Activated CD4-positive, alpha-beta T cell treated with anti-CD3 and anti-CD28 coated beads, Interleukin-2, amount 50 U/mL, for 16 hours (primary cell): ENCODE measurements at regions not wholly inside any gene's neighbourhood (a gene's known extent, or its start where the extent isn't known, plus 50 kb on each side); places are given as distances from the start of the nearest gene placed in this dataset.

ENCODE experiments used
- DNase-seq: peaks from one replicate; pipeline ENCODE4 v3.0.0-alpha.2; 2020

DNA sequence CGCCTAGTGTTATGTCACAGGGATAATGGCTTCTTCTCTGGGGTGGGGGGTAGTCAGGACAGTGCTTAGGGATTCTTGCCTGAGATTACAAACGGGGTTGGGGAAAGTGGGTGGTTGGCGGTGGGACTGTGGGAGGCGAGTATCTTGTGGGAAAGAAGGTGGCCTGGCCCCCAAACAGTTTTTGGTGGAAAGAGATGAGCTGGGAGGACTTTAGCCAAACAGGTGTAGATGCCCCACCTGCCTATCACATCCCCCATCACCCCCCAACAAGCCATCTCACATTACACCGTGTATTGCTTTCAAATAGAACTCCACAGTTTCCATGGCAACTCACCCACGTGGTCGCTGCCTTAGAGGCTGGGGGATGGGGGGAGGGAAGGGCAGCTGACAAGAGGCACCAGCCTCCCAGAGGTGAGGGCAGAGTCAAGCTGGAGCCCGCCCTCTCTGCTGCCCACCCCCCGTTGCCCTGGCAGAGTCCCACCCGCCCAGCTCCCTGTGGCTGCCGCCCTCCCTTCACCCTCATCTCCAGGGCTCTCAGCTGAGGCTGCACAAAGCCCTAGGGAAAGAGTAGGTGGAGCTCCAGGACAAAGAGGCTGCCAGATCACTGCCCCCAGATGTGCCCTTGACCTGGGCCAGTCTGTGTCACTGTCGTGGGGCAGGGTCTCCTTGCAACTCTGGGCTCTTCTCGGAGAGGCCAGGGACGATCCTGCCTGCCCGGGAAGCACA lies 98.3 kb downstream of the LRRC74A start:
- no peak for DNase-seq

DNA sequence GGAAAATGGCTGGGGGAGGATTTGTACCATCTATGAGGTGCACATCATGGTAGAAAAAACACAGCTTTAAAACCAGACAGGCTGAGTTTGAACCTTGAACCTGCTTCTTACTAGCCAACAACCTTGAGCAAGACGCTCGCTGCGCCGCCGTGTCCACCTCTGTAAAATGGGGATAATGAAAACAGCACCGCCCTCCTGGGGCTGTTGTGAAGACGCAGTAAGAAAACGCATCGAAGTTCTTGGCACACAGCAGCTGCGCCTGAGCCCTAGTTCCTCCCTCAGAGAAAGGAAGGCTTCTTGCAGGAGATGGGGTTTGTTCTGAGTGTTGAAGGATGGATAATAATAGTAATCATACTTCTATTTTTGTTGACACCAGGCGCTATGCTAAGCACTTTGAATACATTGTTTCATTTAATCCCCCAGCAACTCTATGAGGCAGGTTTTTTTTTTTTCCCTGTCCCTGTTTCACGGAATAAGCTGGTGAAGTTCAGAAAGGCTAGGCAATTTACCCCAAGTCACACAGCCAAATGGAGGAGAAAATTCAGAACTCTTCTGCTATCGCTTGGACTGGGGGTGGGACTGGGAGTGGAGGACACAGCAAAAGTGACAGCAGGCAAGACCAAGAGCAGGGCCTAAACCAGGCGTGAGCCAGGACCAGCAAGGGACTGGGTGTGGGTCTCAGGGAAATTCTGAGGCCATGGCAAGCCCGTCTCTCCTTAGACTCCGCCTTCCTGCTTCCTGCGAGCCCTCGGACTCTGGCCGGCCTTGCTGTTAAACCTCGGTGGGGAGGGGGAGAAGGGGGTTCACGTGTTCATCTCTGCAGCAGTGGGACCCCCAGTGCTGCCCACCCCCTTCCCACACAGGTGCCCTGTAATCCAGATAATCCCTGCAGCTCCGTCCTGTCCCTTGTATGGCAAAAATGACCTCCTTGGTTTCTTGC lies 97.5 kb downstream of the LRRC74A start:
- no peak for DNase-seq

- no peak for DNase-seq
Measured at GRCh38 chr14:76922584-76922983, 96.4 kb downstream of the LRRC74A start.

DNA sequence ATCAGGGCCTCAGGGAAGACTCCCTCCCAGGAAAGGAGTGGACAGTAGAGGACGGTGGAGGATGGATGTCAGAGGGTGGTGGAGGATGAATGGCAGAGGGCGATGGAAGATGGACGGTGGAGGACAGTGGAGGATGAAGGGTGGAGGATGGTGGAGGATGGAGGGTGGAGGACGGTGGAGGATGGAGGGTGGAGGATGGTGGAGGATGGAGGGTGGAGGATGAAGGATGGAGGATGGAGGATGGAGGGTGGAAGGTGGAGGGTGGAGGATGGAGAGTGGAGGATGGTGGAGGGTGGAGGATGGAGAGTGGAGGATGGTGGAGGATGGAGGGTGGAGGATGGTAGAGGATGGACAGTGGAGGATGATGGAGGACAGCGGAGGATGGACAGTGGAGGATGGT lies 95.9 kb downstream of the LRRC74A start:
- DNase-seq = no peak

DNA sequence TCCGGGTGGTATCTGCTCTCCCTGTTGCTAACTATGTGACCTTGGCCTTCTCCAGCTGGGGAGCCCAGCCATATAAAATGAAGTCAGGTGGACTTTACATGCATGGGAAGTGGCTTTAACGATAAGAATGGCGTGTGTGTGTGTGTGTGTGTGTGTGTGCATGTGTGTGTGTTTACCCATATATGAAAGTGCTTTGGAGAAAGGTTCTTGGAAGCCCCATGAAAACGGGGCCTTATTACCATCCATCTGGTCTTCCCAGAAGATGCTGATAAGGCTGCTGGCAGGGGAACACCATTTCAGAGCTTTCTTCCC lies 94.8 kb downstream of the LRRC74A start:
- DNase-seq = no peak

DNA sequence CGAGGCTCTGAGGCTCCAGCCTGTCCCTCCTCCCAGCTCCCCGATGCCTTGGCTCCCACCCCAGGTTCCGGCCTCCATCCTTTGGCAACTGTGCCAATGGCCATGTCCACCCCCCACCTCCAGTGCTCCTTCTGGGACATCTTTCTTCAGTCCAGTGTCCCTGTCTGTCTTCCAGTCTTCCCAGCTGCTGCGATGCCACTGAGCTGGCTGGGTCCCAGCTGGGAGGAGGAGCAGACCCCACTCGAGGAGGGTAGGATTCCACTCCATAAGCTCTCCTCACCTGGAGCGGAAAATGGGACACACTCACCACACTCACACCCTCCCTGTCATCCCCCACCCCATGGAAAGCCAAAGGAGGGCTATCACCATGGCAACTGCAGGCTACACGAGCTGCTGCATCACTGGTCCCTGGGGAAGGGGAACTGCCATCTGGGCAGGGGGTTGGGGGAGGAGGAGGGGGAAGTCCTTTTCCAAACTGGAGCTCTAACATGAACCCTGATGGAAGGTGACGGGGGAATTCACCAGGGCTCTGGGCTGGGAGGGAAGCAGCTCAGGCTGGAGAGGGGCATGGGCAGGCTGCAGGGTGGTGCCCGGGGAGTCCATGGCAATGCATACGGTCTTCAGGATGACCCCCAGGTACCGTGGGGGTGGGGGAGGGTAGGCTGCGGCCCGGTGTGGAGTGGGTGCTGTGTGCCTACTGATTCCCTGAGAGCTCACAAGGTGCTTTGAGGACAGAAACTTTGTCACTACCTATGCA lies 94.3 kb downstream of the LRRC74A start:
- no peak for DNase-seq

- no peak for DNase-seq
Measured at GRCh38 chr14:76919431-76920330, 93.5 kb downstream of the LRRC74A start.
